ENCODE measurements at regions not wholly inside any gene's neighbourhood (a gene's known extent, or its start where the extent isn't known, plus 50 kb on each side); places are given as distances from the start of the nearest gene placed in this dataset.

DNA sequence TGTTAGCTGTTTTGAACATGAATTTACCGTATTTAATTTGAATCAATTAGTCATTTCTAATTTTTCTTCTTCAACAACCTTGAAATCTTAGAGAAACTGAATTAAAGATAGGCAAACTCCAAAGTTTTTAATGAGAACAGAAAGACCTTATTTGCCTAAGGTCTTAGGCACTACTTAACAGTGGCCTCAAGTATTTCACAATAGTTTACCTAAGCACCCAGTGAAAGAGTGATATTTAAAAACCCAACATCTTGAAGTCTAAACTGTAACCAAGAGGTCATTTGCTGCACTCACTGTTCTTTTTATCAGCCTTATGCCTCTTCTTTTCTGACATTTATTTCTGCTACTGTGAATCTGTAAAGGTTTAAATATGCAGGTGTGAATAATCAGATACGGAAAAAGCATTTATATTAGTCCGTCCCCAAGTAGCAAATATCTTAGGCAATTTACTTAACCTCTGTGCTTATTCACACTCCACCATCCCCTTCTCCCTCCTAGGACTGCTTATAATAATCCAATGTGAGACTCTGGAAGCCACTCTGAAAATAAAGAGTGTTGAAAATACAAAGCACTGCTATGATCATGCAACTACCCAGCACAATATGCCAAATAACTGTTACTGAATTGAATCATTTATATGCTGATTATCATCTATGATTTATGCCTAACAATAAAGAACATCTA lies 105.7 kb downstream of the ELAPOR2 start:
- Mint-ChIP-seq H3K36me3 (no peaks in the 10 kb centered on the region), H3K4me1 (no peaks in the 10 kb centered on the region), H3K9me3 (peaks cover 0 to 2% (median 0%) of the 10 kb centered on the region in 7 donors), H3K27ac (no peak overlapping the region), H3K4me3 (no peak overlapping the region), H3K27me3 (ENCODE audit: low read depth in 3 of 3) (peaks cover 0 to 3% (median 3%) of the 10 kb centered on the region in 3 donors)
- H3K27ac ChIP-seq (ENCODE audit: low read depth in 1 of 2, low read length in 2 of 2), result no peak overlapping the region
- H3K4me1 ChIP-seq (ENCODE audit: control insufficient read depth in 1 of 2, insufficient read depth in 2 of 2, low read length in 2 of 2), result no peaks in the 10 kb centered on the region
- no peaks in the 10 kb centered on the region for H3K36me3 ChIP-seq (replicated peaks in 1 of 2; ENCODE audit: control insufficient read depth in 1 of 2, insufficient read depth in 2 of 2, low read length in 2 of 2)
- no peak for DNase-seq
- no peak overlapping the region for H3K4me3 ChIP-seq (replicated peaks in 1 of 3; ENCODE audit: low read depth in 2 of 3, low read length in 3 of 3)
- H2AFZ ChIP-seq (ENCODE audit: insufficient read depth, low read depth, low read length, poor library complexity, severe bottlenecking), result no peak overlapping the region
- no peak overlapping the region for H3K9ac ChIP-seq (ENCODE audit: insufficient read depth, low read length, poor library complexity, severe bottlenecking)
- H4K20me1 ChIP-seq (ENCODE audit: insufficient read depth, low read length), result no peaks in the 10 kb centered on the region
- no peaks in the 10 kb centered on the region for H3K27me3 ChIP-seq (ENCODE audit: control insufficient read depth in 2 of 2, insufficient read depth in 2 of 2, low read length in 2 of 2)
- no peak overlapping the region for H3K4me2 ChIP-seq (replicated peaks; ENCODE audit: extremely low read depth, low read length, poor library complexity, severe bottlenecking)
- intact Hi-C loops (cut with micrococcal nuclease), result no loop called here
- TF ChIP-seq CTCF (IDR thresholded peaks at IDR 0.05), result no peak
- H3K9me3 ChIP-seq (replicated peaks in 1 of 2; ENCODE audit: control insufficient read depth in 1 of 2, insufficient read depth in 1 of 2, low read length in 2 of 2), result no peaks in the 10 kb centered on the region
- H3K79me2 ChIP-seq (ENCODE audit: insufficient read depth, low read length), result no peaks in the 10 kb centered on the region
- WGBS (ENCODE audit: insufficient coverage), result no CpG with 5 or more reads among the region's 3 CpGs

DNA sequence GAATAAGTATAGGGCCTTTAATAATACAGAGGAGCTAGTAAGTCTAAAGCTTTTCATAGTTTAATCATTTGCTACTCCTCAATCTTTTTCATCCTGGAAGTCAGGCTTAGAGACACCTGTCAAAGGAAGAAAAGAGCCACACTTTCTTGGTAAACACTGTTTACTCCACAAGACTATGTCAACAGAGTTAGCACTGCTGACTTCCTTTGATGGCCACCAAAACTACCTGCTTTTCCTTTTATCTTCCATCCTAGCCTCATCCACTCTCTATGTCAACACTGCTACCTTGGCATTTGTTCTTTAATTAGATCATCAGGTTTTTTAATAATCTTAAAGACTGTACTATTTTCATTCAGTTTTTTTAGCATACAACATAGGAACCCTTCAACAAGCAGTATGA lies 106.2 kb downstream of the ELAPOR2 start:
- Mint-ChIP-seq H3K9me3 (peaks cover 0 to 2% (median 0%) of the 10 kb centered on the region in 7 donors), H3K27me3 (ENCODE audit: low read depth in 3 of 3) (peaks cover 0 to 3% (median 0%) of the 10 kb centered on the region in 3 donors), H3K27ac (no peak overlapping the region), H3K4me3 (no peak overlapping the region), H3K4me1 (no peaks in the 10 kb centered on the region), H3K36me3 (no peaks in the 10 kb centered on the region)
- H3K27me3 ChIP-seq (ENCODE audit: control insufficient read depth in 2 of 2, insufficient read depth in 2 of 2, low read length in 2 of 2), result no peaks in the 10 kb centered on the region
- H3K4me1 ChIP-seq (ENCODE audit: control insufficient read depth in 1 of 2, insufficient read depth in 2 of 2, low read length in 2 of 2), result no peaks in the 10 kb centered on the region
- TF ChIP-seq CTCF (IDR thresholded peaks at IDR 0.05), result no peak
- no peak overlapping the region for H3K27ac ChIP-seq (ENCODE audit: low read depth in 1 of 2, low read length in 2 of 2)
- no peaks in the 10 kb centered on the region for H3K79me2 ChIP-seq (ENCODE audit: insufficient read depth, low read length)
- H2AFZ ChIP-seq (ENCODE audit: insufficient read depth, low read depth, low read length, poor library complexity, severe bottlenecking), result no peak overlapping the region
- no peaks in the 10 kb centered on the region for H4K20me1 ChIP-seq (ENCODE audit: insufficient read depth, low read length)
- no peaks in the 10 kb centered on the region for H3K36me3 ChIP-seq (replicated peaks in 1 of 2; ENCODE audit: control insufficient read depth in 1 of 2, insufficient read depth in 2 of 2, low read length in 2 of 2)
- H3K9ac ChIP-seq (ENCODE audit: insufficient read depth, low read length, poor library complexity, severe bottlenecking), result no peak overlapping the region
- H3K4me3 ChIP-seq (replicated peaks in 1 of 3; ENCODE audit: low read depth in 2 of 3, low read length in 3 of 3), result no peak overlapping the region
- no peaks in the 10 kb centered on the region for H3K9me3 ChIP-seq (replicated peaks in 1 of 2; ENCODE audit: control insufficient read depth in 1 of 2, insufficient read depth in 1 of 2, low read length in 2 of 2)
- H3K4me2 ChIP-seq (replicated peaks; ENCODE audit: extremely low read depth, low read length, poor library complexity, severe bottlenecking), result no peak overlapping the region
- DNase-seq, result no peak
- intact Hi-C loops (cut with micrococcal nuclease), result no loop called here

Data from CD14-positive monocyte (primary cell).